OCI-LY1 (cell line): ENCODE measurements at regions not wholly inside any gene's neighbourhood (a gene's known extent, or its start where the extent isn't known, plus 50 kb on each side); places are given as distances from the start of the nearest gene placed in this dataset.

ENCODE experiments used
- H2AFZ ChIP-seq: fragments of 200-600 bp; sonication (generic), shearing (Covaris generic); 2 replicates; pipeline ENCODE4 v1.6.0; 2014; ENCODE audit warnings: antibody characterized with exemption, mild to moderate bottlenecking, low read length
- H3F3A ChIP-seq: fragments of 200-600 bp; sonication (generic), shearing (Covaris generic); 2 replicates; pipeline ENCODE4 v1.6.0; 2014; ENCODE audit warnings: mild to moderate bottlenecking, antibody characterized with exemption, low read length, moderate library complexity; ENCODE audit not compliant: insufficient read depth
- H3K27ac ChIP-seq: fragments of 200-600 bp; sonication (generic); 2 replicates; pipeline ENCODE4 v1.5.1; 2014; ENCODE audit warnings: low read length, mixed run types, mild to moderate bottlenecking, low read depth; ENCODE audit not compliant: poor library complexity, severe bottlenecking
- H3K27me3 ChIP-seq: fragments of 200-600 bp; sonication (generic); 2 replicates; pipeline ENCODE4 v1.6.0; 2014; ENCODE audit warnings: antibody characterized with exemption, mild to moderate bottlenecking, low read length, moderate library complexity; ENCODE audit not compliant: insufficient read depth
- H3K36me3 ChIP-seq: fragments of 200-600 bp; sonication (generic); 2 replicates; pipeline ENCODE4 v1.6.1; 2014; ENCODE audit warnings: mild to moderate bottlenecking, antibody characterized with exemption, low read length, moderate library complexity, mixed read lengths; ENCODE audit not compliant: insufficient read depth
- H3K4me1 ChIP-seq: fragments of 200-600 bp; sonication (generic); 2 replicates; pipeline ENCODE4 v1.5.1; 2014; ENCODE audit warnings: mild to moderate bottlenecking, low read length, moderate library complexity; ENCODE audit not compliant: insufficient read depth, severe bottlenecking
- H3K4me2 ChIP-seq: fragments of 200-600 bp; sonication (generic), shearing (Covaris generic); 2 replicates; pipeline ENCODE4 v1.6.1; 2014; ENCODE audit warnings: low read length
- H3K4me3 ChIP-seq: fragments of 200-600 bp; sonication (generic); 2 replicates; pipeline ENCODE4 v1.5.1; 2014; ENCODE audit warnings: low read length, low read depth, mild to moderate bottlenecking, mixed read lengths; ENCODE audit not compliant: poor library complexity, severe bottlenecking
- H3K79me2 ChIP-seq: fragments of 200-600 bp; shearing (Covaris generic); 2 replicates; pipeline ENCODE4 v1.6.1; 2016; ENCODE audit warnings: mixed run types, low read length, mixed read lengths; ENCODE audit not compliant: insufficient read depth
- H3K9ac ChIP-seq: fragments of 200-600 bp; sonication (generic), shearing (Covaris generic); 2 replicates; pipeline ENCODE4 v1.6.1; 2014; ENCODE audit warnings: mild to moderate bottlenecking, low read length, mixed read lengths
- H3K9me2 ChIP-seq: fragments of 200-600 bp; sonication (generic), shearing (Covaris generic); 2 replicates; pipeline ENCODE4 v1.6.1; 2014; ENCODE audit warnings: low read depth, mild to moderate bottlenecking, low read length, mixed read lengths
- H3K9me3 ChIP-seq: fragments of 200-600 bp; shearing (Covaris generic); 2 replicates; pipeline ENCODE4 v1.6.1; 2014; ENCODE audit warnings: low read length, mixed read lengths
- H4K20me1 ChIP-seq: fragments of 200-600 bp; sonication (generic), shearing (Covaris generic); 2 replicates; pipeline ENCODE4 v1.6.0; 2016; ENCODE audit warnings: mild to moderate bottlenecking, low read length; ENCODE audit not compliant: insufficient read depth
- CTCF ChIP-seq: fragments of 200-600 bp; sonication (generic), shearing (Covaris generic); IDR thresholded peaks from 2 replicates; pipeline ENCODE4 v1.5.1; 2017; ENCODE audit warnings: mild to moderate bottlenecking, antibody characterized with exemption, low read length, moderate library complexity, mixed read lengths
- EZH2 ChIP-seq: fragments of 200-600 bp; sonication (generic), shearing (Covaris generic); IDR thresholded peaks from 2 replicates; pipeline ENCODE4 v1.8.0; 2017; ENCODE audit warnings: borderline replicate concordance, mixed run types, mild to moderate bottlenecking, antibody characterized with exemption, low read length, moderate library complexity, mixed read lengths

DNA sequence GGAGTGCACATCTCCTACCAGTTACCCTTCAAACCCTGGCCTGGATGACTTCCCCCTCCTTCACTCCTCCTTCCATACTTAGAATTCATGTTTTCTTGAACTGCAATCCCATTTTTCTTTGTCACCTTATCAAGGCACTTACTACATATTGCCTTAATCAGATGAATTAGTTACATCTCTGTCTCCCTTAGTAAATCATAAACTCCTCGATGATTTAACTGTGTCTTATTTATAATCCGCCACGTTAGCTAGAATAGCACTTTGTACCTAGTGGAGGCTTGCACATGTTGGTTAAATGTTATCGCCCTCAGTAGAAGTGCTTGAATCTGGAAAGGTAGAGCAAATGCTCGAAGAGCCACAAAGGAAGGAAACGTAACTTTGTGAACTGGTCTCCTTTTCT, 94.7 kb upstream of the RAB11FIP2 start:
- Histone ChIP-seq H3K9me2 (no peaks in the 10 kb centered on the region), H3K27me3 (no peaks in the 10 kb centered on the region), H3K4me1 (no peaks in the 10 kb centered on the region), H3F3A (no peaks in the 10 kb centered on the region), H3K36me3 (no peaks in the 10 kb centered on the region), H3K9ac (no peak overlapping the region), H4K20me1 (no peaks in the 10 kb centered on the region), H3K9me3 (no peaks in the 10 kb centered on the region), H3K27ac (no peak overlapping the region), H2AFZ (no peak overlapping the region), H3K79me2 (no peaks in the 10 kb centered on the region), H3K4me2 (no peak overlapping the region), H3K4me3 (no peak overlapping the region)
- TF ChIP-seq CTCF (no peak), EZH2 (no peak)

DNA sequence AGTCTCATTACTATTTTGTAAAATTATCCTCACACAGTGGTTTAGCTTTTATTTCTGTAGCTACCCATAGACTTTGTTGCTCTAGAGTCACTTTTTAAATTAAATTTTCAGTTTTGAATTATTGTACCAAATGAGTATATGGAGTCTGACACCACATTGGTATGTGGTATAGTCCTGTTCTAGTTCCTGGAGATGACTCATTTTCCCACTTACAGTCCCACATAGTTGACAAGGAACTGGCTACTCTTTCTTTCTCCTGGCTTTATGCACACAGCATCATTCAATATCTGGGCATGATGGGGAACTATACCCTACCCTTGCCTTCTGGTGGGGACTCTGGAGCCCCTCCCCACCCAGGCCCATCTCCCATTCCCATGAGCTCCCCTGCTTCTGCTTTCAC, 92.6 kb upstream of the RAB11FIP2 start:
- no peaks in the 10 kb centered on the region for H3K79me2 ChIP-seq
- TF ChIP-seq CTCF (no peak), EZH2 (no peak)
- H3K9ac ChIP-seq, result no peak overlapping the region
- no peaks in the 10 kb centered on the region for H3K9me3 ChIP-seq
- no peaks in the 10 kb centered on the region for H3F3A ChIP-seq
- no peaks in the 10 kb centered on the region for H3K27me3 ChIP-seq
- H3K4me3 ChIP-seq, result no peak overlapping the region
- no peak overlapping the region for H3K27ac ChIP-seq
- no peaks in the 10 kb centered on the region for H3K9me2 ChIP-seq
- H2AFZ ChIP-seq, result no peak overlapping the region
- no peaks in the 10 kb centered on the region for H3K4me1 ChIP-seq
- H3K36me3 ChIP-seq, result no peaks in the 10 kb centered on the region
- no peak overlapping the region for H3K4me2 ChIP-seq
- no peaks in the 10 kb centered on the region for H4K20me1 ChIP-seq

DNA sequence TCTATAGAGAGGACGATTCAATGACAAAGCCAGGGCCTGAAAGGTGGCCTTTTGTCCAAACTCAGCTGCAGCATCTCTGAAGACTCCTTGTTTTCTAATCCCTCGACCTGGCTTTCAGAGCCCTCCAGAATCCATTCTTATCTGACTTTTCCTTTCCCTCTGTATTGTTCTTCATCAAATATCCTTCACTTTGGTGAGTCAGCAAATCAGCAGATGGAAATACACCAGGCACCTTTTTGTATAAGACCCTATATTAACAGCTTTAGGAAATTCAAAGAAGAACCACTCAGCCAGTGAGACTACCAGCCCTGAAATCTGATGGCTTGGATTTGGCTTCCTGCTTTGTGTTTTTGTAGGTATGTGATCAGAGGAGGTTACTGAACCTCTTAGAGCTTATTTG, 81.9 kb upstream of the RAB11FIP2 start:
- Histone ChIP-seq H3K27me3 (no peaks in the 10 kb centered on the region), H3K27ac (no peak overlapping the region), H3F3A (no peaks in the 10 kb centered on the region), H3K9me3 (no peaks in the 10 kb centered on the region), H3K36me3 (no peaks in the 10 kb centered on the region), H3K9me2 (no peaks in the 10 kb centered on the region), H2AFZ (no peak overlapping the region), H3K9ac (no peak overlapping the region), H3K79me2 (no peaks in the 10 kb centered on the region), H3K4me3 (no peak overlapping the region), H3K4me1 (no peaks in the 10 kb centered on the region), H4K20me1 (no peaks in the 10 kb centered on the region), H3K4me2 (no peak overlapping the region)
- TF ChIP-seq EZH2, result no peak
- no peak for TF ChIP-seq CTCF
